ENCODE measurements at regions not wholly inside any gene's neighbourhood (a gene's known extent, or its start where the extent isn't known, plus 50 kb on each side); places are given as distances from the start of the nearest gene placed in this dataset.

DNA sequence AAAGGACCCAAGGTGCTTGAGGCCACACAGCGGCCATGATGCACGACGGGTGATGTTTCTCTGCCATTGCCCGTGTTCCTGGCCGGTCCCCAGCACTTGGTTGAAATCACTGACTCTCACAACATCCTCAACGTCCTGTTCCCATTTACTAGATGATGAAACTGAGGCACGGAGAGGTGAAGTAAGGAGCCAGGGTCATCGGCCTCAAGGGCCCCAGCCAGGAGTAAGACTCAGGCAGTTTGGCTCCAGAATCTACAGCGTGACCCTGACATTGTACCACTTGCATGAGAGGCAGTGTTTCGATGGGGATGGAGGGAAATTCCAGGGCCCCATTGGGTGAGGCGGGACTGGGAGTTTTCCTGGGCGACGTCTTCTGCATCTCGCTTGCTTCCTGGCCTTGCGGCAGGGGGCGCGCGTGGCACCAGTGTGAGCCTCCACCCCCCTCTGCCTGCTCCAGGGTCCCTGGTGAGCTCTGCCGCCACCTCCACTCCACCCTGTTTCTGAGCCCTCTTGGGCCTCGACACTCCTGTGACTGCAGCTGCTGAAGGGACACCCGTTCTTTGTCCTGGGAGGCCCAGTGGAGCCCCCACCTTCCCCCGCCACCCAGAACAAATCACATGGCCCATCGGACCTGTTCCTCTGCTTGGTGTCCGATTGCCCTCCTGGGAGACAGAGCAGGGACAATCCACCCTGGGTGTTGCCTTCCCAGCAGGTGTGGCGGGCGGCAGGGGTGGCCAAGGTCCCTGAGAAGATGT, 133.0 kb upstream of the GSE1 start:
- DNase-seq = no peak

DNA sequence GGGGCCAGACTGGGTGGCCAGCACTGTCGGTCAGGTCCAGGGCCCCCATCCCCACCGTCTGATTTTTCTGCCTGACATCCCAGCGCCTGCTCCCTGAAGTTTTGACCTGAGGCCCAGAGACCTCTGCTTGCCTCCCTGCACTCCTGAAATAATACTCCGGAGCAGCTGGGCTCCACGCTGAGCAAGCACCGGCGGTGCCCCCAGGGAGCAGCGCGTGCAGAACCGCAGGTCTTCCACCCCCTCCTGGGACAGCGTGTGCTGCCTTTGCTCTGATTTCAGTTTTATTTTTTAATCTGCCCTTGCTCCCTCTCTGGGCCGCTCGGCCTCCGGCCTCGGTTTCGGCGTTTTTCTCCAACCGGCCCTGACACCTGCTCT, 132.4 kb upstream of the GSE1 start:
- no peak for DNase-seq

DNA sequence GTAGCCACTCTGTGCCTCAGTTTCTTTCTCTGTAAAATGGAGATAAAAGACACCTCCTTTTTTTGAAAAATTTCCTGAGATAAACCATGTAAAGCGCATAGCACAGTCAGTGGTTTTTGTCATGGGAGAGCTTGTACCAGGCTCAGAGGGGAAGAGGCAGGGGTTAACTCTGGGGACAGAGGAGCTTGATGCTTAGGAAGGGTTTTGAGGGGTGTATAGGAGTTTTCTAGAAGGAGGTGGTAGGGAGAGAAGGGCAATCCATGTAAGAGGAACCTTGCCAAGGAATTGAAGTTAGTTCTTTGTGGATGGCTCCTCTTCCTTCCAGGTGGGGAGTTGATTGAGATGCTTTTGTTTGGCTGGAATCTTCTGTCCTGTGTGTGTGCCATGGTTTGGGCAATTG, 131.9 kb upstream of the GSE1 start:
- no peak for DNase-seq

GRCh38 chr16:85481738-85482137, 131.4 kb upstream of the GSE1 start:
- no peak for DNase-seq

DNA sequence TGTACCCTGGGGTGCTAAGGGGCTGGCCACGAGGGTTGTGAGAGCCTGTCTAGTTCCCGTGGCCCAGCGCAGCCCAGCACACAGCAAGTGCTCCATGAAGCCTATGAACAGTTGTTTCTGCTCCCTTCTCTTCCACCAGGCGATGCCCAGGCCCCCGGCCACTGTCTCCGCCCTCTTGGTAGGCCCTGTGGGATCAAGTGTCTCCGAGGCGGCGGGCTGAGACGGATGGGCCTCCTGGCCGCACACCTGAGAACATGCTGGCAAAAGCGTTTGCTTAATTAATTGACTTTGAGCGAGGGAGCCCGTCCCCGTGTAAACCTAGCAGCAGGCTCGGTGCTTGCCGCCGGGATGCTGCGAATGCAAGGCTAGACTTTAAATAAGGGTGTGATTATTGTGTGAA, 129.7 kb upstream of the GSE1 start:
- DNase-seq = no peak

DNA sequence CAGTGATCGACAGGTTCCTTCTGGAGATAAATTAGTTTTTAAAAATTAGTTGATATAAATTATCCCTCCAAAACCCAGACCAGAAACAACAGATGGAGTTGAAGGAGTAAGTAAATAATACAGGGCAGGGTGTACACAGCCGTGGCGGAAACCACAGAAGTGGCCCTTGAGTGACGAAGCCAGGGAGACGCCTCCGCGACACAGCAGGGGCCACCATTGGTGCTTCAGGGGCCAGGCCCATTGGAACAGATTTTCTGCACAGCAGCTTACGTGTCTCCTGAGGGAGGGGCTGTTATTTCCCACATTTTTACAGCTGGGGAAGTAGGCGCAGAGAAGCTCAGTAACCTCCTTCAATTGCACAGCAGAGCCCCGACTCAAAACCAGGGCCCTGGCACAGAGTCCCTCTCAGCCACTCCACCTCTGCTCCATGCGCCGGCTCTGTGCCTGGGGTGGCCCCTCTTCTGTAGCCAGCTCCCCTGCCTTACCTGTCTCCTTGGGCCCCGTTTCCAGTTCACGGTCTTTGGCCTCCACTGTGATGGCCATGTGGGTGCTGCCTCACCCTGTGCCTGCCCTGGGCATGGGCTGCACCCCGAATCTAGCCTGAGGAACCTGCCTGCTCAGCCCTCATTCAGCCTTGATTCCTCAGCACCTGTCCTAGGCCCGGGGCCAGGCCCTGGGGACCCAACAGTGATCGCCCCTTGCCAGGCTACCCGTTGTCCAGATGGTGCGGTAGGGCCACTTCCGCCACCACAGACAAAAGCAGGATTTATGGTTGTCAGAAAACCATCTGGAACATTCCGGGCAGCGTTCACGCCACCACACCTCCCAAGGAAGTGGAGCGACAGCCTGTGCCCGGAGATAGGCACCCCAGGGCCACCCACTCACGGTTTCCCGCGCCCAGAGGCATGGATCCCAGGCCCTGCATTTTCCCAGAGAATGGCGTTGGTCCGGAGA, 128.5 kb upstream of the GSE1 start:
- no peak for DNase-seq

GRCh38 chr16:85485379-85485778, 127.7 kb upstream of the GSE1 start:
- no peak for DNase-seq

DNA sequence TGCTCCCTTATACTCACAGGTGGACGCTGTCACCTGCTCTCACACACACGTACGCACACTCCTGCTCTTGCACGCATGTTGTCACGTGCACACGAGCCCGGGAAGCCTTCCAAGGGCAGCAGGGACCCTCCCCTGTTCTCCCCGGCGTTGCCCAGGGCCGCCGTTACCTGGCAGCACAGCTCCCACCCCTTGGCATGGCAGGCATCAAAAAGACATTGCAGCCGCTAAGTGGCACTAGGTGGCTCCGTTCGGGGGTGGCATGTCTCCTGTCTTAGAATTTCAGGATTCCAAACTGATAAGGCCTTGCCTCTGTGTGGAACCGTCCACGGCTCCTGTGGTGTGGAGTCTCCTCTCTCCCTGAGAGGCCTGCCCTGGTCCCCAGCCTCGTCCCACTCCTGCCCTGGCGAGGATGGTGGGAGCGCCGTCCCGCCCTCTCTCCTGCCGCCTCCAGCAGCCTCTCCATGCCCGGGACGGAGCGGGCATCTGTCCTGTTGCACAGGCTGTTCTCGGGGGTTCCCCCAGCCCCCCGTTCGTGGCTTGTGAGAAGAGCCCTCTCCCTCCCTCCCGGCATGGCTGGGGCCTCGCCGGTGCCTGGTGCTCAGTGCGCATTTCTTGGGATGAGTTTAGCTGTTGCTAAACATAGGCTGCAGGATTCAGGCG, 126.7 kb upstream of the GSE1 start:
- no peak for DNase-seq

DNA sequence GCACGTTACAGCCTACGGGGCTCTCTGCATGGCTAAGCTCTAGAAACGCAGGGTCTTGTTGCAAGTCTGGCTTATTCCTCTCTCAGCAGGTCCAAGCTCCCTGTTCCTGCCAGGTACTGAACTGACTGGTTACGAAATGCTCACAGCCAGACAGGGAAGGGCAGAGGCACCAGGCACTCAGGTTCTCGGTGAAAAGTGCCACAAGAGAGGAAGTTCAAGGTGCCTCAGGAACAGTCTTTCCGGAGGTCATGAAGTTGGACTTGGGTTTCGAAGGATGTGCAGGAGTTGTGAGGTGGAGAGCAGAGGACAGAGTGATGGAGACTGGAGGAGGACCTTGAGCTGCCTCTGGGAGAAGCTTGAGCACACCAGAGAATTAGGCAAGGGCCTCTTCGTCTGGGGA, 124.7 kb upstream of the GSE1 start:
- DNase-seq = no peak

DNA sequence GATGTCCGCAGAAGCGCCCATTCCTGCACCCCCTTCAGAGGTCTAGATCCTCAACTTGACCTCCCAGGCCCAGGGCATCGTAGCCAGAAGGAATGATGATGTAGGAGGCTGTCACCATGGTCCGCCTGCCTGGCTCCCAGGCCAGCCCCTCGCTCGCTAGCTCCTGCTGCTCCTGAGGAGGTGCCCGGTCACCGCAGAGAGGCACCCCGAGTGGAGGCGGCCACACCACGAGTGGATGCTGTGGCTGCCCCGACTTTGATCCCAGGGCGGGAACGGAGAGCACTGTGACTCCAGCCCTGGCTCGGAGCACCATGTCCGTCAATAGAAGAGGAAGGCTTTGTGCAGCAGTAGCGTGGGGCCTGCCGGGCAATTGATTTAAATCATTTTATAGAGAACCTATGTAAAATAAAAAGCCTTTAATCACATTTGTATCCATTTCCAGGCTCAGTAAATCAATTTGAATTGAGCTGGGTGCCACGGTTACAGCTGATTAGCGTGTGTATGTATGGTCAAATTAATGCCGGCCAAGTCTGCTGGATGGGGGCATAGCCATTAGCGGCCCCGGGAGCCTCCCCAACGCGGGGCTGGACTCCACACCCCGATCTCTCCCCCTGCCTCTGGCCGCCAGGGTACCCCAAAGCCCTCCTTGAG, 122.6 kb upstream of the GSE1 start:
- DNase-seq = no peak

- peak; percentile 38 for DNase-seq
Measured at GRCh38 chr16:85491058-85491771, 121.9 kb upstream of the GSE1 start.

DNA sequence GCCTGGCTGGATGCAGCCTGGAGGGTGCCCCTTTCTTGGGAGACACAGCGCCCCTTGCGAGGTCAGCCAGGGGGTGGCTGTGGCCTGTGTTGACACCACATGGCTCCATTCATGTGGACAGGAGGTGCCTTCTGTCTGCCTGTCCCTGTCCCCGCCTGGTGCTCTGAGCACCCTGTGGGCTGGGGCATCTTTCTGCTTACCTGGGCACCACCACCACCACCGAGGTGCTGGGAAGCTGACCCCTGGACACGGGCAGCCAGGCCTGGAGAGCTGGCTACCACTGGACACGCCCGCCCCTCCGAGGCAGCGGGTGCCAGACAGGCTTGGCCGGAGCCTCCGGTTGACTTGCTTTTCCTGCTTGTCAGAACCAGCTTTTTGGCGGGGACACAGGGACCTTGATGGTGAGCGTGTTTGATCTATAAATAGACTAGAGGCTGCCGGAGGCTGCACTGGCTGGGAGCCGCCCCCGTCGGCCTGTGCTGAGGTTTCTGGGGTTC, 121.3 kb upstream of the GSE1 start:
- DNase-seq = no peak

DNA sequence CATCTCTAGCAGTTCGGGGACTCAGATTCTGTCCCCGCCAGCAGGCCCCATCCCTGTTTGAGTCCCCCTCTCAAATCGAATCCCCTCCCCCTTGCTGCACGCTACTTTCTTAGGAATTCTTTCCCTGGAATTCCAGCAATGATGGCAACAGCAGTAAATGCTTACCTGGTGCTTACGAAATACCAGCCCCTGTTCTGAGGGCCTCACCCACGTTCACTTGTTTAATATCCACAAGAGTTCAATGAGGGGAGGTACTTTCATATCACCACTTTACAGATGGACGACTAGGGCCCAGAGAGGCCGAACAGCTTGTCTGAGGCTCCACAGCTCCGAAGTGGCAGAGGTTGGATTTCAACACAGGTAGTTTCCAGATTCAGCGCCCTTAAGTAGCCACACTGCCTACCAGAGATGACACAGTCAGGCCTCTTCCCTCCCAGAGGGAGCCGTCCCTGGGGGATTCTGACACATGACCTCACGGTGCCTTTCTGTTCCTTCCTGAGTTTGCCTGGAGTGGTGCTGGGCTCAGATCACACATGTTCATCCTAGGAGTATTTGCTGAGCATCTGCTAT, 120.7 kb upstream of the GSE1 start:
- DNase-seq = no peak

DNA sequence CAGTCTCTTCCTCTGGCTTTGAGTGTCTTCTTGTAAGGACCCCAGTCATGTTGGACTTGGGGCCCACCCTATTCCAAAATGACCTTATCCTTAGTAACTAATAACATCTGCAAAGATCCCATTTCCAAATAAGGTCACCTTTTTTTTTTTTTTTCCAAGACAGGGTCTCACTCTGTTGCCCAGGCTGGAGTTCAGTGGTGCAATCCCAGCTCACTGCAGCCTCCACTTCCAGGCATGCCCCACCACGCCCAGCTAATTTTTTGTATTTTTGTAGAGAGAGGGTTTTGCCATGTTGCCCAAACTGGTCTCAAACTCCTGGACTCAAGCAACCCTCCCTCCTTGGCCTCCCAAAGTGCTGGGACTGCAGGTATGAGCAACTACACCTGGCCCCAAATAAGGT, 118.8 kb upstream of the GSE1 start:
- no peak for DNase-seq

GRCh38 chr16:85495259-85495658, 117.9 kb upstream of the GSE1 start:
- DNase-seq = no peak

GRCh38 chr16:85495823-85496538, 117.1 kb upstream of the GSE1 start:
- no peak for DNase-seq

DNA sequence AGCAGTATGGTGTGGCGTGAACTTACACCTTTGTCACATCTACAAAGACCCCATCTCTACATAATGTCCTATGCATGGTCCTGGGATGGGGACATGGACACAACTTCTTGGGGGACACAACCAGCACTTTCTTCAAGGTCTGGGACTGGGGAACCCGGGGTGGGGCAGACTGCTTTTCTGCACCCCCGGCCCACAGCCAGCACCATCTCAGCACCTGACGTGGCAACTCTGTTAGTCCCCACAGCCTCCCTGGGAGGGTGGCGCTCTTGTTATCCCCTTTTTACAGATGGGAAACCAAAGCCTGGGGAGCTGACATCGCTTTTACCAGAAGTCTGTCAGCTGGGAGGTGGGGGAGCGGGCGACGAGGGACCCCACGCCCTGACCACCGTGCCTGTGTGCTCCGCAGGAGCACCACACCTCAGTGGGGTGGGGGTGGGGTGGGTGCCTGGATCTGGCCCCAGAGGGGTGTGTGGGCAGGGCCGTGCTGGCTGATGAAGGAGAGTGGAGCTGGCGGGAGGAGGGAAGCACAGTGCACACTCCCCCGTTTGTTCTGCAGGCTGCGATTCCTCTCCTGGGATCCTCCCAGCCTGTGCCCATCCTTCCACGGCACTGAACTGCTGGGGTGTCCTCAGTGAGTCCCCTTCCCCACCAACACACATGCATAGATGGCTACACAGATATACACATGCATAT, 115.4 kb upstream of the GSE1 start:
- DNase-seq = no peak

- no peak for DNase-seq
Measured at GRCh38 chr16:85498607-85499006, 114.5 kb upstream of the GSE1 start.

GRCh38 chr16:85500220-85500619, 112.9 kb upstream of the GSE1 start:
- no peak for DNase-seq

DNA sequence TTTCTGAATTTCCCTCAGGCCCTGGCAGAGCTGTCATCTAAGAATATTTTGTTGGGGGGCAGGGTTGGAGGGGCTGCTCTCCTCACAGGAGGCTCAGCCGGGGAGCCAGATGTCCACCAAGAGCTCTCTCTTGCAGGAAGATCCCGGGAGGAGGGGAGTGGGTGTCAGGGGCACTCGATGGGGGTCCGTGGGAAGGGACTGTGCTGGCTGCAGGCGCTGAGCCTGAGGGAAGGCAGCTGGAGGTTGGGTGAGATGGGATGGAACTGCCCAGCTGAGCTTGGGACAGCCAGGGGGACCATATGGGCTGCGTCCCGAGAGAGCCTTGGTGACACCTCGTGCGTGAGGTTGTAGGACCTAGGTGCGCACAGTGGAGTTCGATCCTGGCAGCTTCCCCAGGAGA, 111.2 kb upstream of the GSE1 start:
- DNase-seq = no peak

- no peak for DNase-seq
Measured at GRCh38 chr16:85502357-85502756, 110.8 kb upstream of the GSE1 start.
